ENCODE measurements at regions not wholly inside any gene's neighbourhood (a gene's known extent, or its start where the extent isn't known, plus 50 kb on each side); places are given as distances from the start of the nearest gene placed in this dataset.
"Not testable (repeated sequence)": the region's sequence is repeated elsewhere in the genome, so short reads cannot be mapped to it uniquely, and the experiment has no call there.

DNA sequence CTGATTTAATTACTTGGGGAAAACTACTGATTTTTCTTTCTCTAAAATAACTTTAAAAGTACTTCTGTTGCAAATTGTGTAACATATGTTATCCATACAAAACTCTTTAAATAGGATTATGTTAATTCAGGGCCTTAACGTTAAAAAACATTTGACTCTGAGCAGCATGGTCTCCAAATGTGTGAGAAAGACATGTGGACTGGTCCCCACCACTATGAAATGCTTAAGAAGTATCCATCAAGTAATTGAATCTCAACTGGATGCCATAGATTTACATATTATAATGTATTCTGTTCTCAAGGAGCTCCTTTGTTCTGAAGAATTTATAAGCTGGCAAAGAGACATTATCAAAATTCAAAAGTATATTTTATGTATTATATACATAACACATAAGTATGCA is 130.8 kb upstream of the HEY2 start:
- DNase-seq (ENCODE audit: extremely low read depth in 1 of 11, low read depth in 9 of 11, low spot score in 4 of 11): no peak

DNA sequence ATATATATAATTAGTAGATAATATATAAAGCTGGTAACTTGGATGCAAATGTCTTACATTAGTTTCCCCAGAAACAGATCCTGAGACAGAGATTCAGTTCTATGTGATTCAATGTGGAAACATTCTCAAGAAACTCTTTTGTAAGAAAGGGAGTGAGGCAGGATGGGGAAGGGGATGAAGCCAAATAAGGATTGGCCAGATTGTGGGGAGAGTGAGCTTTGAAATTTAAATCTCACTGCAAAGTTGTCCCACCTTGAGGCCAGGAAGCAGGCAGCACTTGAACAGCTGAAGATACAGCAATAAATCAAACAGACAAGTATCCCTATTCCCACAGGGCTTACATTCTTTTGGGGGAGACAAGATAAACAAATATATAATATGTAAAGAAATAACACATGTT is 126.3 kb upstream of the HEY2 start:
- DNase-seq (ENCODE audit: extremely low read depth in 1 of 11, low read depth in 9 of 11, low spot score in 4 of 11): no peak

DNA sequence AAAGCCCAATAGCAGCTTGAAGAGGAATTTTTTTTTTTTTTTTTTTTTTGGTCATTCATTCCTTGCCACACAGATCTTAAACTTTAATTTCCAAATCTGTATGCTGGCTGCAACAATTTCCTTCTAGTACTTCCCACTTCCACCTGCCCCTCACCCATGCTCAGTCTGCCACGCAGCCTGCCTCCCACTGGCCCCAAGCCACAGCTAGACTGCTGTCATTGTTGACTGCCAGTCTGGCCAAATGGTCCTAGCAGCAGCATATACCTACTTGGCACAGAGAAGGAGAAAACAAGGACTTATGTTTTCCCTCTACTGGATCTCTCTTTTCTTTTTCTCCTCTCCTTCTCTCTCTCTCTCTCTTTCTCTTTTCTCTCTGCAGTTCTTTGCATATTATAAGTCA is 118.3 kb upstream of the HEY2 start:
- no peak for DNase-seq (ENCODE audit: extremely low read depth in 1 of 11, low read depth in 9 of 11, low spot score in 4 of 11)

DNA sequence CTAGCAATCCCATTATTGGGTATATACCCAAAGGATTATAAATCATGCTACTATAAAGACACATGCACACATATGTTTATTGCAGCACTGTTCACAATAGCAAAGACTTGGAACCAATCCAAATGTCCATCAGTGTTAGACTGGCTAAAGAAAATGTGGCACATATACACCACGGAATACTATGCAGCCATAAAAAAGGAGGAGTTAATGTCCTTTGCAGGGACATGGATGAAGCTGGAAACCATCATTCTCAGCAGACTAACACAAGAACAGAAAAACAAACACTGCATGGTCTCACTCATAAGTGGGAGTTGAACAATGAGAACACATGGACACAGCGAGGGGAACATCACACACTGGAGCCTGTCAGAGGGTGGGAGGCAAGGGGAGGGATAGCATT is 113.4 kb upstream of the HEY2 start:
- not testable (repeated sequence) for DNase-seq (ENCODE audit: extremely low read depth in 1 of 11, low read depth in 9 of 11, low spot score in 4 of 11)

DNA sequence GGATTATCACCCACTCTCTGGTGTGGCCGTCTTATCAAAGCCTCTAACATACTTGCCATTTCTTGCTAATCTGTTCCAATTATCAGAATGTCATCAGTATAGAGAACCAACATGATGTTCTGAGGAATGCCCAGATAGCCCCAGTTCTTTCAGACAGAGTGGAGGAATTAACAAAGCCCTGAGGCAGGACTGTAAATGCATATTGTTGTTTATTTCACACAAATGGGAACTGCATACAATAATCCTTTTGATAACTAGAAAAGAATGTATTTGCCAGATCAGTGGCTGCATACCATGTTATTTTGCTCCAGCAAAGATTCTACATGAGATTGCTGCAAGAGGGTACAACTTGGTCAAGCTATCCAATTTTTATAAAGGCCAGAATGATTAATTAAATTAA is 112.8 kb upstream of the HEY2 start:
- no peak for DNase-seq (ENCODE audit: extremely low read depth in 1 of 11, low read depth in 9 of 11, low spot score in 4 of 11)

DNA sequence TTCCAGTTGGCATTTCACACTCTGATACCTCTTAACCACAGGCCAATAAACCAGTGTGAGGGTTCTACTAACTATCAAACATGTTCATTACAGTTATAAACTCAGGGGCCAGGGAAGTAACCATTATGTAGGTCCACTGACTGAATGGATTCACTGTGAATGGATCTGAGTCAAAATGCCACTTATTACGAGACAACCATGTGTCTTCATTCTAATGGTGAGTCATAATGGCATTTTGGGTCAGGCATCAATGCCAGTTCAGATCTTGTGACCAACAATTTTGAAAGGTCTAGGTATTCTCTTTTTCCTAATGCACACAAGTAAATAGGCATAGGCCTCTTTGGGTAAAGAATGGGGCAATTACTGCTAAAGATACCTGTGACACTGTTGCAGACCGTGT is 112.2 kb upstream of the HEY2 start:
- DNase-seq (ENCODE audit: extremely low read depth in 1 of 11, low read depth in 9 of 11, low spot score in 4 of 11): no peak

DNA sequence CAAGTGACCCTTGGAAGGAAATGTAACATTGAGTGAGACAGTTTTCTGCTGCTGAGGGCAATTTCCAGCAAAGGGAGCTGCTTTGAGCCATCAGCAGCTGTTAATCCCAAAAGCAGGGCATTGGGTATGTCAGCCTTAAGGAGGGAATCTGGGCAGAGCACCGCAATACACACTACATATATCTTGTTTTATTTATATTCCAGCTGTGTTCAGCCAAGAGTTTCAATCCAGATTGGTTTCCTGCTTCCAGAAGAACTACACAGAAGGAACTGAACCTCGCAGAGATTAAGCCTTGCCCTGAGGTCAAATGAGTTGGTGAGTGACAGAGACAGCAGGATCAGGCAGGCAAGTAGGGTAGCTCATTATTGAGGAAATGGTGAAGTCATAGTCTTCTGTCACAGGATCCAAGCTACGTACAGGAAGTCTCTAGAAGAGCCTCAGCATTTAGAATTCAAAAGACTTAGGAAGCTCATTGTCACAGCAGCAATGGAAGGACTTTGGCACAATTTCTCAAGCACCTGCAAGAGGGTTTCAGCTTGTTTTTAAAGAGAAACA is 109.9 kb upstream of the HEY2 start:
- no peak for DNase-seq (ENCODE audit: extremely low read depth in 1 of 11, low read depth in 9 of 11, low spot score in 4 of 11)

DNA sequence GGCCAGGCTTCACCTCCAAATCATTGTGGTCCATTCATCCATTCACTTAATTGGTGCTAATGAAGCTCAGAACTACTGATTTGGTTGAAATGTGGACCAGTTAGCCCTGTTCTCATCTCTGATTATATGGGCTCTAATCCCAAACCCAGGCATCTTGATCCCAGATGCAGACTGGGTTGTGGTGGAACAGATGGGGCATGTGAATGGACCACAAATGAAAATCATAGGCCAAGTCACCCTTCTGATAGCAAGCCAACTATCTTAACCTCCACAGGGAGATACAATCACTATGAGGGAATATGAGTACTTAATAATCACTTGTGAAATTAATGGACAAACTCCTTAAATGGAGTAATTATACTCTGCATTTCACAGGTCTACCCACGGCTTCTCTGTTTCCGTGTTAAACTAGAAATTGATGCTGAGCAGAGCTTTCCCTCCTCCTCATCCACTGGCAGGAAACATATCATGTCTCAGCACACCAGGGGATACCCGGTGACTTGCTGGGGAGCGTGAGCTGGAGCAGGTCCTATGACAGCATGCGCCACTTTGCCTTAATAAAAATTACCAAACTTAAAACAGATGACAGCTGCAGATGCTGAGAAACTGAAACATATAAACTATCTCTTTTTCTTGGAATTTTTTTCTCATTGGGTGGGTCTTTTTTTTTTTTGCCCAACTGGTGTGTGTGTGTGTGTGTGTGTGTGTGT is 108.8 kb upstream of the HEY2 start:
- DNase-seq (ENCODE audit: extremely low read depth in 1 of 11, low read depth in 9 of 11, low spot score in 4 of 11): no peak

DNA sequence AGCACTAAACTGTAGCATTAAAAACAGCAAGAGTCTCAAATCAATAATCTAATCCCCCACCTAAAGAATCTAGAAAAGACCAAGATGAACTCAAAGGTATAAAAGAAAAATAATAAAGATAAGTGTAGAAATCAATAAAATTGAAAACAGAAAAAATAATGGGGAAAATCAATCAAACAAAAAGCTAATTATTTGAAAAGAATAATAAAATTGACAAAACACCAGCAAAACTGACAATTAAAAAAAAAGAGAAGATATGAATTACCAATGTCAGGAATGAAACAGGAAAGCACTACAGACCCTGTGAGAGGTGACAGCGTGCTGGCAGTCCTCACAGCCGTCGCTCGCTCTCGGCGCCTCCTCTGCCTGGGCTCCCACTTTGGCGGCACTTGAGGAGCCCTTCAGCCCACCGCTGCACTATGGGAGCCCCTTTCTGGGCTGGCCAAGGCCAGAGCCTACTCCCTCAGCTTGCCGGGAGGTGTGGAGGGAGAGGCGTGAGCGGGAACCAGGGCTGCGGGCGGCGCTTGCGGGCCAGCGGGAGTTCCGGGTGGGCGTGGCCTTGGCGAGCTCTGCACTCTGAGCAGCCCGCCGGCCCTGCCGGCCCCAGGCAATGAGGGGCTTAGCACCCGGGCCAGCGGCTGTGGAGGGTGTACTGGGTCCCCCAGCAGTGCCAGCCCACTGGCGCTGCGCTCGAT is 105.3 kb upstream of the HEY2 start:
- not testable (repeated sequence) for DNase-seq (ENCODE audit: extremely low read depth in 1 of 11, low read depth in 9 of 11, low spot score in 4 of 11)

DNA sequence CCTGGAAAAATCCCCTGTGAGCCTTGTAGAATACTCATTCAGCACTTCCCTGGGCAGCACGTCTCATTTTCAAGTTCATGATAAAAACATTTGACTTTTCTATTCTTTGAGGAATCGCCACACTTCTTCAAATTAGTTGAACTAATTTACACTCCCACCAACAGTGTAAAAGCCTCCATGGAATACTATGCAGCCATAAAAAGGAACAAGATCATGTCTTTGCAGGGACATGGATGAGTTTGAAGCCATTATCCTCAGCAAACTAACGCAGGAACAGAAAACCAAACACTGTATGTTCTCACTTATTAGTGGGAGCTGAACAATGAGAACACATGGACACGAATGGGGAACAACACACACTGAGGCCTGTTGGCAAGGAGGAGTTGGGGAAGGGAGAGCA is 102.0 kb upstream of the HEY2 start:
- DNase-seq (ENCODE audit: extremely low read depth in 1 of 11, low read depth in 9 of 11, low spot score in 4 of 11): no peak

DNA sequence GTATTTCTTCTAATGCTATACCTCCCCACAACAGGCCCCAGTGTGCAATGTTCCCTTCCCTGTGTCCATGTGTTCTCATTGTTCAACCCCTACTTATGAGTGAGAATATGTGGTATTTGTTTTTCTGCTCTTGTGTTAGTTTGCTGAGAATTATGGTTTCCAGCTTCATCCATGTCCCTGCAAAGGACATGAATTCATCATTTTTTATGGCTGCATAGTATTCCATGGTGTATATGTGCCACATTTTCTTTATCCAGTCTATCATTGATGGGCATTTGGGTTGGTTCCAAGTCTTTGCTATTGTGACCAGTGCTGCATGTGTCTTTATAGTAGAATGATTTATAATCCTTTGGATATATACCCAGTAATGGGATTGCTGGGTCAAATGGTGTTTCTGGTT is 95.7 kb upstream of the HEY2 start:
- DNase-seq (ENCODE audit: extremely low read depth in 1 of 11, low read depth in 9 of 11, low spot score in 4 of 11): not testable (repeated sequence)

DNA sequence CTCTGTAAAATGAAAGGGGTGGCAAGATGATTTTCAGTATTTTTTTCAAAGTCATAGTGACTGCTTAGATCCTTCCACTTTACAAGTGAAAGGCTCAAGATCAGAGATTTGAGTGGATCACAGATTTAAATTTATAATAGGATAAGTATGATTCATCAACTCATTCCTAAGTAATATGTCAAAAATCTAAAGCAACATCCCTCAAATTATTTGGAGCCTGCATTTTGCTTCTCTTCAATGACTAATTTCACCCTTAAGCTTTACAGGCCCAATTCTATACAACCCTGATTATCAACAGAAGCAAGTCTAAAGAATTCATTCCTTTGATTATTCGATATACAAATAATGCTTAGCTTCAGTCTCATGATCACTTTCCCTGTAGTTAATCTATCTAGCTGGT is 93.9 kb upstream of the HEY2 start:
- DNase-seq (ENCODE audit: extremely low read depth in 1 of 11, low read depth in 9 of 11, low spot score in 4 of 11): no peak

DNA sequence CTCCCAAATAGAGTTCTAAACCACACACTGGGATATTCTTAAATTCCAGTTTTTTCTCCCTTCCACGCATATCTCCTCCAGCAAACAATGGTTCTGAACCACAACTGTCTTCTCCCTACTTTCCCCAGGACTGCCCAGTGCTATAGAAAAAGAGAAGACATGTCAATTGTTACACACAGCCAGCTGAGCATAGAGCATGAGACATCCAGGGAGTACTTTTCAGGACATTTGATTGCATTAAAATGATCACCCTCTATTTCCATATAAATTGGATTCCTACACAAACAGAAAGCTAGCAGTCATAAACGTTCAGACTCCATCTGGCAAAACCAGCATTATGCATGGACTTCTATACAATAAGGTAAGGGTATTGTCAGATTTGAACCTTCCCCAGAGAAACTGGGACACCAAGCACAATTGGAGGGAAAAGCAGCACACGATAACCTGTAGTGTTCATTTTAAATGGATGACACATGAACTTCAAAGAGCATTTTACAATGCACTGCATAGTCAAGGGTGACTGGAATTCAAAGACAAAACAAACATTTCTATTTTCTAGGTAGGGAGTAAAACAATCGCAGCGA is 93.1 kb upstream of the HEY2 start:
- DNase-seq (ENCODE audit: extremely low read depth in 1 of 11, low read depth in 9 of 11, low spot score in 4 of 11): no peak

DNA sequence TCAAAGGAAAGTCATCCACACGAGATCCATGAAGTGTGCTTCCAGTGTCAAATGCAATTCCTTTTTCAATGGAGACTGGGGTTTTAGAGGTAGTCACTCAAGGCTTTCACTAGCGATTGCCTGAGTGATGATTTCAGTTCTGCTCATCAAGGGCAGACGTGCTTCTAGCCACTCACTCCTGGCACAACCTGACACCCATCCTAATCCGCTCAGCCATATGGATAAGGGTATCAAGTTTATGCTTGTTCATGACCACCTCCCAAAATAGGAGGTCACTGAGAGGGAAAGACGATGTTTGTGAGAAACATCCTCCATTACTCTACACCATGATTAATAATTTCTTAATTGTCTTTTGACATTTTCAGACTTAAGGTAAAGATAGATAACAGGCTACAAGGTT is 91.3 kb upstream of the HEY2 start:
- no peak for DNase-seq (ENCODE audit: extremely low read depth in 1 of 11, low read depth in 9 of 11, low spot score in 4 of 11)

DNA sequence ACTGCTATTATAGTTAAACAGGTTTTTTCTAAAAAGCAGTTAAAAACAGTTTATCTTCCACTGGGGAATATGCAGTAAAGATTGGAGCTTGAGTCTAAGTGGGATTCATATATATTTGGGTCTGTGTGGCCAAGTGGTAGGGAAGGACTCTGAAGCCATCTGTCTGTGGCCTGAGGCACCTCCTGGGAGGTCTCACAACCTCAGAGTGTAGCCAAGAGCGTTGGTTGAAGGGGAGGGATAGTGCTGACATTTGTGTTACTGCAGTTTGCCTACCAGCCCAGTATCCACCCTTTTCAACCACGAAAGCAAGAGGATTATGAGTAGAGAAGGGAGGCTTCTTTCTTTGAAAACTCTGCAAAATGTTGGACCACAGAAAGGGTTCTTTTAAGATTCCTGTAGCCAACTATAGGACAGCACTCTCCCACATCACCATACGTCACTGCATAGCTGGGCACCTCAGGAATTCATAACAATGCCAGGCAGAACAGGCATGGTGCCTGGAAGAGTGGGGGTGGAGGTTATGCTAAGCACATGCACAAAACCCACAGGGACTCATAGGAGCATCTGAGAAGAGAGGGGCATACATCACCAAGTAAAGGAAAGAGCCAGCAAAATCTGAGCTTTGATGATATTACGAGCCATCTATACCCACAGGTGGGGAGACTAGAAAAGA is 90.5 kb upstream of the HEY2 start:
- no peak for DNase-seq (ENCODE audit: extremely low read depth in 1 of 11, low read depth in 9 of 11, low spot score in 4 of 11)

DNA sequence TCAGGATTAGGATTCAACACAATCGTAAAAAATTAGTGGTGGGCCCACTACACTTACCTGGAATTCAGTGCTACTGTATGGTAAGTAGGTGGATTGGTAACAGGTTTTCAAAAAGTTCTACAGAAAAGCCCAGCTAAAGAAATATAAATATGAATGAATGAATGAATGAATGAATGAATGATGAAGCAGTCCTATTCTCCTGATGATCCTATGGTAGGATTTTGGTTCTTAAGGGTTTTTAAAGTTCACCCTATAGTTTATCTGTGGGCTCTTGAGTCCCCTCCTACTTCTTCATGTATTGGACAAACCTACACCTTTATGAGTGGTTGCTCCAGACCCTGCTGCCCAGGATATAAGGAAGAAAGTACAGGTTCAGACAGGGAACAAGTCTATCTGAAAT is 89.5 kb upstream of the HEY2 start:
- DNase-seq (ENCODE audit: extremely low read depth in 1 of 11, low read depth in 9 of 11, low spot score in 4 of 11): no peak

DNA sequence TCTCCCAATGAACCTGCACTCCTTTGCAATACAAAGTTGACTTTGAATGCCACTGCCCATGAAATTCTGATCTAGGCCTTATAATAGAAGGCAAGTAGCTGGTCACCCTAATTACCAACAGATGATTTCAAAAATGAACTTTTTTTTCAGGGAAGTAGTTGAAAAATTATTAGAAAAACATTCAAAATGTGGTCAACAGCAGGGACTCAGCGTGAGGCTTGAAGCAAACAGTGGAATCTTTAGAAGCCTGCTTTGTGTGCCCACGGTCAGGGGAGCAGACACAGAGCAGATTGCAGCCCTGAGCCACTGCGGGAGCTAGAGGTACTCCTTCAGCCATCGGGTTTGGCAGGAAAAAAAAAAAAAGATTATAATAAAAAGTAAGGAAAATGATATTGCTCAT is 87.1 kb upstream of the HEY2 start:
- DNase-seq (ENCODE audit: extremely low read depth in 1 of 11, low read depth in 9 of 11, low spot score in 4 of 11): no peak

DNA sequence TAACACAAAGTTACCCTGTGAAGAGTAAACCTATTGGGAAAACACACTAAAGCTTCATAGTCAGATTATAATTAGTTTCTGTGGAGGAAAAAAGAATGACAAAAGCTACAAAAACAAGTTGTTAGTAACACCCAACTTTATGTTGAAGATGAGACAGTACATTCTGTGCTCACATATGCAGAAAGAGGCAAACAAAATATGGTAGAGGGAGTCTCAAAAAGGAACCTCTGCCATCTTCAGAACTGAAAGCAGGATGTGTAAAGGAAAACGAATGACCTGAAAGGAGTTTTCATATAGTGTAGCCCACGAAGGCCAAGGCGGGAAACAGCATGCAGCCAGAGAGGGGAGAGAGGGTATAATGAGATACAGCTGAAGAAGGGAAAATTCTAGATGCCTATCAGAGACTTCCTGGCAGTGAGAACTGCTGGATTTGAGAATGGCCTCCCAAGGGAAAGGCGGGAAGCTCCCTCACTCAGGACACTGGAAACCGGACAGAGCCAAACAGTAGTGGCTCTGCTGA is 84.1 kb upstream of the HEY2 start:
- no peak for DNase-seq (ENCODE audit: extremely low read depth in 1 of 11, low read depth in 9 of 11, low spot score in 4 of 11)

DNA sequence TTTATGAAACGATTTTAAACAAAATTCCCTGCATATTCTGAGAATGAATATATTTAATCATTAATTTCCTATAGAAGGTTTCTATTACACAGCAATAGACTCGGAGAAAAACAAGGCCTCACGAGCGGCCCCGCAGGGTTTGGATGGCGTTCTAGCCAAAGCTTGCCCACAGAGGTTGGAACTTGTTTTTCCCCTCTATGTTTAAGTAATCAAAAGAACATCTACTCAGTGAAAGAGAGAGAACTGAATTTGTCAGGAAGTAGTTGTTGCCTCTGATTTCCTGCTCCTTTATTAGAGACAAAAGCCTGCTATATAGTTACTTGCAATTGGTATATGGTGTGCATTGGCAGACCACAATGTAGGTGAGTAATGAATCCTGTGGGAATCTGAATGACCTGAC is 82.1 kb upstream of the HEY2 start:
- DNase-seq (ENCODE audit: extremely low read depth in 1 of 11, low read depth in 9 of 11, low spot score in 4 of 11): no peak

DNA sequence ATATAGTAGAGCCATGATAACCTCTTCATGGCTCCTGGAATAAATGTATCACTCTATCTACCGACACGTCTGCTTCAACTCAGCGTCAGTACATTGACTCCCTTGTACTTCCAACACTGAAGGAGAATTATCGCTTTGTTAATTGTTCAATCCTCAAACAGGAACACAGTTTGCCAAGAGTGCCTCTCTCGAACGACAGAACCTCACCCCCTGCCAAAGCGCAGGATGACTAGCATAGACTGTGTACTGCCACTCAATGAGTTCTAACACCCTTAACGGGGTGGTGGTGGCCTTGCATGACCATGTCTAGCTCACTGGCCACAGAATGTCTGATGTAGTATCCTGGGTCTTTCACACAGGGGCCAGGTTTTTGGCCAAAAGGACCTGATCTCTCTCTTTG is 81.4 kb upstream of the HEY2 start:
- no peak for DNase-seq (ENCODE audit: extremely low read depth in 1 of 11, low read depth in 9 of 11, low spot score in 4 of 11)

Measured in renal cortex interstitium (tissue), 11 donors.